SK-N-SH treated with all-trans-retinoic acid at 6 μM for 48 hours (cell line): ENCODE measurements at regions not wholly inside any gene's neighbourhood (a gene's known extent, or its start where the extent isn't known, plus 50 kb on each side); places are given as distances from the start of the nearest gene placed in this dataset.
A peak's percentile ranks its signal among the peaks of the same experiment; 100 is the strongest.

Source experiments
- ATAC-seq: fragments of 200-7000 bp; cut with Tn5 transposase; 3 replicates; pipeline ENCODE4 v1.9.1; 2020; ENCODE audit warnings: mild to moderate bottlenecking, moderate library complexity
- ARNTL ChIP-seq: fragments of 450-650 bp; formaldehyde crosslinking; IDR thresholded peaks from 2 replicates; pipeline ENCODE4 v1.5.0; 2020; ENCODE audit warnings: low read depth, mild to moderate bottlenecking, moderate library complexity, borderline replicate concordance
- BACH2 ChIP-seq: fragments of 250-450 bp; sonication (Bioruptor Pico); IDR thresholded peaks from 2 replicates; pipeline ENCODE4 v1.9.0; 2021; ENCODE audit warnings: mild to moderate bottlenecking, borderline replicate concordance
- CREB5 ChIP-seq: fragments of 250-450 bp; sonication (Bioruptor Pico); IDR thresholded peaks from 2 replicates; pipeline ENCODE4 v1.5.1; 2020; ENCODE audit warnings: low read depth, mild to moderate bottlenecking, moderate library complexity
- CSRNP3 ChIP-seq: fragments of 250-450 bp; sonication (Bioruptor Pico); IDR thresholded peaks from 2 replicates; pipeline ENCODE4 v1.5.1; 2021; ENCODE audit warnings: mild to moderate bottlenecking, moderate library complexity
- ISL1 ChIP-seq: fragments of 250-450 bp; sonication (Bioruptor Pico); IDR thresholded peaks from 2 replicates; pipeline ENCODE4 v2.1.2; 2022; ENCODE audit warnings: mild to moderate bottlenecking, moderate library complexity
- PATZ1 ChIP-seq: fragments of 250-450 bp; sonication (Bioruptor Pico); IDR thresholded peaks from 2 replicates; pipeline ENCODE4 v1.8.0; 2020; ENCODE audit warnings: mild to moderate bottlenecking, moderate library complexity, borderline replicate concordance
- POU6F1 ChIP-seq: fragments of 250-450 bp; sonication (Bioruptor Pico); IDR thresholded peaks from 2 replicates; pipeline ENCODE4 v1.8.0; 2021; ENCODE audit warnings: low read depth, mild to moderate bottlenecking, moderate library complexity, borderline replicate concordance
- RARB ChIP-seq: fragments of 250-450 bp; sonication (Bioruptor Pico); IDR thresholded peaks from 2 replicates; pipeline ENCODE4 v1.8.0; 2021; ENCODE audit warnings: mild to moderate bottlenecking, moderate library complexity
- TCF4 ChIP-seq: fragments of 250-450 bp; sonication (Bioruptor Pico); IDR thresholded peaks from 2 replicates; pipeline ENCODE4 v1.8.0; 2021; ENCODE audit warnings: mild to moderate bottlenecking, moderate library complexity, borderline replicate concordance
- TOX ChIP-seq: fragments of 250-450 bp; sonication (Bioruptor Pico); IDR thresholded peaks from 2 replicates; pipeline ENCODE4 v1.8.0; 2021; ENCODE audit warnings: mild to moderate bottlenecking, moderate library complexity, borderline replicate concordance
- ZC3H10 ChIP-seq: fragments of 250-450 bp; sonication (Bioruptor Pico); IDR thresholded peaks from 2 replicates; pipeline ENCODE4 v1.5.1; 2021; ENCODE audit warnings: mild to moderate bottlenecking, moderate library complexity
- ZNF70 ChIP-seq: fragments of 450-650 bp; formaldehyde crosslinking; IDR thresholded peaks from 2 replicates; pipeline ENCODE4 v1.5.0; 2020; ENCODE audit warnings: mild to moderate bottlenecking, moderate library complexity
- ZNF8 ChIP-seq: fragments of 450-650 bp; formaldehyde crosslinking; IDR thresholded peaks from 2 replicates; pipeline ENCODE4 v1.5.0; 2020; ENCODE audit warnings: mild to moderate bottlenecking, moderate library complexity

- peak; percentile 84 for ATAC-seq
- TF ChIP-seq BACH2 (CRISPR knock-in tag) (no peak), TOX (CRISPR knock-in tag) (no peak), ISL1 (CRISPR knock-in tag) (0 out of 2 replicates have a peak, but pooled peaks have one; percentile 31)
- TF ChIP-seq, all 23 proteins: peak for 1
Measured at GRCh38 chr5:148949841-148950470, 112.9 kb downstream of the SH3TC2 start.

GRCh38 chr5:148950471-148950863, 112.4 kb downstream of the SH3TC2 start:
- ATAC-seq = no peak
- TF ChIP-seq BACH2 (CRISPR knock-in tag) = no peak
- TF ChIP-seq POU6F1 (CRISPR knock-in tag) = no peak
- TF ChIP-seq ZC3H10 = no peak
- TF ChIP-seq CSRNP3 = no peak
- no peak for TF ChIP-seq PATZ1
- TF ChIP-seq TOX (CRISPR knock-in tag) = no peak

GRCh38 chr5:148950892-148951291, 112.0 kb downstream of the SH3TC2 start:
- no peak for TF ChIP-seq ZNF8 (CRISPR knock-in tag)
- no peak for TF ChIP-seq CREB5 (CRISPR knock-in tag)
- TF ChIP-seq TCF4 = no peak
- TF ChIP-seq ARNTL (CRISPR knock-in tag) = no peak
- TF ChIP-seq TOX (CRISPR knock-in tag) = no peak
- TF ChIP-seq PATZ1 = no peak
- TF ChIP-seq CSRNP3 = no peak
- no peak for ATAC-seq

- ATAC-seq = no peak
- TF ChIP-seq CSRNP3 (no peak), ZNF70 (CRISPR knock-in tag) (no peak), ARNTL (CRISPR knock-in tag) (no peak), RARB (CRISPR knock-in tag) (no peak)
Measured at GRCh38 chr5:148951612-148952011, 111.2 kb downstream of the SH3TC2 start.
